ENCODE measurements at regions not wholly inside any gene's neighbourhood (a gene's known extent, or its start where the extent isn't known, plus 50 kb on each side); places are given as distances from the start of the nearest gene placed in this dataset.
"Not testable (repeated sequence)": the region's sequence is repeated elsewhere in the genome, so short reads cannot be mapped to it uniquely, and the experiment has no call there.

GRCh38 chr3:73120710-73121109 lies 59.3 kb downstream of the EBLN2 start:
- peaks cover 0 to 5% (median 4%) of the 10 kb centered on the region in 3 donors for H3K9me3 Mint-ChIP-seq
- H3K4me1 Mint-ChIP-seq, result no peaks in the 10 kb centered on the region
- H3K27ac Mint-ChIP-seq, result no peak overlapping the region
- no peaks in the 10 kb centered on the region for H3K27me3 Mint-ChIP-seq
- no peaks in the 10 kb centered on the region for H3K36me3 Mint-ChIP-seq
- no peak overlapping the region for H3K4me3 Mint-ChIP-seq

DNA sequence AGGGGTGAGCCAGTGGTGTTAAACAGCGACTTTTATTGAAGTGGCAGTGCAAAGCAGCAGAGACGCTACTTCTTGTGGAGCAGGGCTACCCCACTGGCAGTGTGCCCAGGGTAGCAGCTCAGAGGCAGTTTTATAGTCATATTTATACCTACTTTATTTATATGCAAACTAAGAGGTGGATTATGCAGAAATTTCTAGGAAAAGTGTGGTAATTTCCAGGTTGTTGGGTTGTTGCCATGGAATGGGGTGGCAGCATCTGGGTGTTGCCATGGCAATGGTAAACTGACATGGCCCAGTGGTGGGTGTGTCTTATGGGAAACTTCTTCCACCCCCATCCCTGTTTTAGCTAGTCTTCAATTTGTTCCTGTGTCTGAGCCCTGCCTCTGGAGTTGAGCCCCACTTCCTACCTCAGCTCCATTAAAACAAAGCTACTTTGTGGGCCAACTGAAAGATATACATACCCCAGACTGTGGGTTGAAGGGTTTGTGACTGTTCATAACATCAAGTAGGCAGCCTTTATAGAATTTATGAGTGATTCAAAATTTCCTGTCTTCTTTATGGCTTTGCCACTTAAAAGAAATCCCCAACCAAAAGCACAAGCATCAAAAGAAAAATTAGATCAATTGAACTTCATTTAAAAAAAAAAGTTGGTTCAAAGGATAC lies 60.3 kb downstream of the EBLN2 start:
- Mint-ChIP-seq H3K4me1 (no peaks in the 10 kb centered on the region), H3K27me3 (no peaks in the 10 kb centered on the region), H3K4me3 (no peak overlapping the region), H3K36me3 (no peaks in the 10 kb centered on the region), H3K27ac (no peak overlapping the region), H3K9me3 (peaks cover 0 to 3% (median 2%) of the 10 kb centered on the region in 3 donors)

DNA sequence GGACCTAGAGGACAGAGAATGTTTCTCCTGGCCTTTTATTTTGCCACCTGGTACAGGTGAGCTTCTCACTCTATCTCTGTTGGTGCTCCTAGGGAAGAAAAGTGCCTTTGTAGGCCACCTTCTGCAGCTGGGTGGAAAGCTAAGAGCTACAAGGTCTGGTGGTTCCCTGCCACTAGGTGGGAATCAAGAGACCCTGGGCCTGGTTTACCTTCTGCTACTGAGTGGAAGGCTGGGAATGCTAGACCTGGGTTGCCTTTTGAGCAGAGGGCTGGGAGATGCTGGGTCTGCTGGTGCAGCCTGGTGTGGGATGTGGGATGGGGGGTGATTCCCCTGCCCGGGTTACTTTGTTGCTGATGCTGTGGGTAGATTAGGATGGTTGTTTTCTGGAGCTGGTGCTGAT lies 72.6 kb downstream of the EBLN2 start:
- Mint-ChIP-seq H3K36me3 (no peaks in the 10 kb centered on the region), H3K9me3 (peaks cover 1 to 19% (median 9%) of the 10 kb centered on the region in 3 donors), H3K4me3 (no peak overlapping the region), H3K27me3 (no peaks in the 10 kb centered on the region), H3K27ac (no peak overlapping the region), H3K4me1 (no peaks in the 10 kb centered on the region)

DNA sequence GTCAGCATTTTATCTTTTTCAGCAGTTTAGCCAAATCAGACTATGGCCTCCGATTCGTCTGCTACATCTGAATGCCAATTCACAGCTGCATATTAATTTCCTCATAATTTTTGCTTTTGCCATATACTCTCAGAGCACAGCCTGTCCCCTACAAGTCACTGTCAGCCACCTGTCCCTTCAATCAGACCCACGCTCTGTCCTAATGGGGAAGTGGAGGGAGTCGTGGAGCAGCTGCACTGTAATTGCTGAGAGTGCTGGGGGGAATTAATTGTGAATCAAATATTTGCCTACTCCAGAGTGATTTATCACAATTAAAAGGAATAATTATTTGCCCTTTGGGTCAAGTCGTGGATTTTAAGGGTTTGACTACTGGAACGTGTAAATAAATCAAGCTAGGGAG lies 75.5 kb downstream of the EBLN2 start:
- Mint-ChIP-seq H3K9me3 (peaks cover 3 to 19% (median 7%) of the 10 kb centered on the region in 3 donors), H3K27ac (no peak overlapping the region), H3K27me3 (no peaks in the 10 kb centered on the region), H3K4me1 (no peaks in the 10 kb centered on the region), H3K36me3 (no peaks in the 10 kb centered on the region), H3K4me3 (no peak overlapping the region)

DNA sequence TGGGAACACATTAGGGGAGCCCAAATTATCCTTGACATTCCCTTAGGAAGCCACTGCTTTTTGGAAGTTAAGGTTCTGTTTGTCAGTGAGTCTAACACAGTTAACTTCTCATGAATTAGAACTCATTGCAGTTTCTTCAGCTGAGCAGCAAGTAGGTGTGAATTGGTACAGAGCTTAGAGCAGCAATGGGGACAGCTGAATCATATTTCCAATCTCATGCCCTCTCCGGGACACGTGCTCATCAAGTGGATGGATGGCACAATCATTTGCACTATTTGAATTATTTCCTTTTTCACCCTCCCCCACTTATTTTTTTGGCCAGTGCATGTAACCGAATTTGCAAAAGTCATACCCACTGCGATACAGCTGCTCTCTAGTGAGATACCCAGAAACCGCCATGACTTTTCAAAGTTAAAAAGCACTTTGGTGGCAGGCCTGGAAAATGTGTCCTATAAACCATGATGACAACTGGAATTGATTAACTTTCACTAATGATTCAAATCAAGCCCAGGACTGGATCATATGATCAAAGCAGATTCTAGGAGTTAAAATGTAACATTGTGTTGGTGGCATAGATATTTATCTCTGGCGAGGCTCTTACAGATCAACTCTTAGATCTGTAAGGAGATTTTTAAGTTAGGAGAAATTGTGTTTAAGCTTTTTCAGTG lies 76.4 kb downstream of the EBLN2 start:
- Mint-ChIP-seq H3K27me3 (peaks cover 6% of the 10 kb centered on the region), H3K4me1 (no peaks in the 10 kb centered on the region), H3K4me3 (no peak overlapping the region), H3K9me3 (peaks cover 3 to 14% (median 7%) of the 10 kb centered on the region in 3 donors), H3K36me3 (no peaks in the 10 kb centered on the region), H3K27ac (no peak overlapping the region)

GRCh38 chr3:73140772-73141442 lies 79.4 kb downstream of the EBLN2 start:
- Mint-ChIP-seq H3K9me3 (peaks cover 0 to 3% (median 0%) of the 10 kb centered on the region in 3 donors), H3K27me3 (peaks cover 6% of the 10 kb centered on the region), H3K36me3 (peaks cover 2% of the 10 kb centered on the region), H3K4me3 (no peak overlapping the region), H3K27ac (no peak overlapping the region), H3K4me1 (no peaks in the 10 kb centered on the region)

- Mint-ChIP-seq H3K27ac (no peak overlapping the region), H3K4me1 (no peaks in the 10 kb centered on the region), H3K4me3 (no peak overlapping the region), H3K36me3 (peaks cover 2% of the 10 kb centered on the region), H3K9me3 (peaks cover 0 to 3% (median 0%) of the 10 kb centered on the region in 3 donors), H3K27me3 (peaks cover 6% of the 10 kb centered on the region)
These were observed 80.1 kb downstream of the EBLN2 start for GRCh38 chr3:73141525-73141924.

GRCh38 chr3:73143401-73143800 lies 81.9 kb downstream of the EBLN2 start:
- H3K4me3 Mint-ChIP-seq, result no peak overlapping the region
- H3K27me3 Mint-ChIP-seq, result peaks cover 6% of the 10 kb centered on the region
- H3K4me1 Mint-ChIP-seq, result no peaks in the 10 kb centered on the region
- peaks cover 0 to 1% (median 0%) of the 10 kb centered on the region in 3 donors for H3K9me3 Mint-ChIP-seq
- H3K27ac Mint-ChIP-seq, result no peak overlapping the region
- H3K36me3 Mint-ChIP-seq, result peaks cover 2% of the 10 kb centered on the region

DNA sequence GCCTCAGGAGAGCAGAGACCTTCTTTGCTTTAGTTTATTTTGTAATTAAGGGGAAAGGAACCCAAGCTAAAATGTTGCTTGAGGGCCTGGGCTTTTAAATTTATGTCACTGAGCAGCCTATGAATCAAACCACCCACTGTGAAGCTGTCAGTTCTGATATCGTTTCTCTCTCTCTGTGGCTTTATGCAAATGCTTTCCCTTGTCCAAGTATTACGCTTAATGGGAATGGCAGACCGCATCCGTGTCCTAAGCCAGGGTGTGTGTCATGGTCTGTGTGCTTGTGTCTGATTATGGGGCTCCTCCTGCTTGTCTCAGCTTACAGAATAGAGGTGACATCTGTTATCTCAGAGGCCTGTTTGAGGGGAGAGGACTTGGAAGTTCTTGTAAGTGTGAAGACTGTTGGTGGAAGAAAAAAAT lies 82.4 kb downstream of the EBLN2 start:
- Mint-ChIP-seq H3K9me3 (peaks cover 0 to 1% (median 0%) of the 10 kb centered on the region in 3 donors), H3K4me1 (no peaks in the 10 kb centered on the region), H3K36me3 (peaks cover 2% of the 10 kb centered on the region), H3K4me3 (no peak overlapping the region), H3K27ac (no peak overlapping the region), H3K27me3 (peaks cover 6% of the 10 kb centered on the region)

GRCh38 chr3:73144276-73144675 lies 82.8 kb downstream of the EBLN2 start:
- peaks cover 0 to 1% (median 0%) of the 10 kb centered on the region in 3 donors for H3K9me3 Mint-ChIP-seq
- peaks cover 4% of the 10 kb centered on the region for H3K36me3 Mint-ChIP-seq
- no peaks in the 10 kb centered on the region for H3K4me1 Mint-ChIP-seq
- H3K27ac Mint-ChIP-seq, result no peak overlapping the region
- H3K27me3 Mint-ChIP-seq, result peaks cover 7% of the 10 kb centered on the region
- no peak overlapping the region for H3K4me3 Mint-ChIP-seq

DNA sequence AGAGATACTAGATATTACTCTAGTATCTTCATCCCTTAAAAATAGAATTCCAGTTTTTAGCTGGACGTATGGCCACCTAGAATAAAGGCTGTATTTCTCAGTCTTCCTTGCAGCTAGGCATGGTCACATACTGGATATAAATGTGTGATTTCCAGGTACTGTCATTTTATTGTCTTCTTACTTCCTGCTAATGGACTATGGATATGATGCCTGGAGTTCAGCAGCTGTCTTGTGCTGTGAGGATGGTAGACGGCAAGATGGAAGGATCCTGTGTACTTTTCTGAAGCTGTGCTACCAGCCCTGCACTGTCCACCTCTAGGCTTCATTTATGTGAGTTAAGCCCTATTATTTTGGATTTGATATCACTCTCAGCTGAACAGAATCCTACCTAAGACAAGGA lies 83.4 kb downstream of the EBLN2 start:
- Mint-ChIP-seq H3K27ac (no peak overlapping the region), H3K36me3 (peaks cover 4% of the 10 kb centered on the region), H3K9me3 (peaks cover 0 to 1% (median 0%) of the 10 kb centered on the region in 3 donors), H3K4me1 (no peaks in the 10 kb centered on the region), H3K27me3 (peaks cover 7% of the 10 kb centered on the region), H3K4me3 (no peak overlapping the region)

GRCh38 chr3:73147479-73147878 lies 86.0 kb downstream of the EBLN2 start:
- H3K27me3 Mint-ChIP-seq, H3K9me3 Mint-ChIP-seq, H3K4me1 Mint-ChIP-seq, H3K4me3 Mint-ChIP-seq, H3K36me3 Mint-ChIP-seq: not testable (repeated sequence)
- H3K27ac Mint-ChIP-seq, result peak overlapping the region in 1 of 3 donors; percentile 27

- Mint-ChIP-seq H3K27me3 (peaks cover 3% of the 10 kb centered on the region), H3K4me3 (no peak overlapping the region), H3K4me1 (no peaks in the 10 kb centered on the region), H3K27ac (no peak overlapping the region), H3K36me3 (peaks cover 4% of the 10 kb centered on the region), H3K9me3 (peaks cover 0 to 2% (median 0%) of the 10 kb centered on the region in 3 donors)
These were observed 86.7 kb downstream of the EBLN2 start for GRCh38 chr3:73148206-73148605.

DNA sequence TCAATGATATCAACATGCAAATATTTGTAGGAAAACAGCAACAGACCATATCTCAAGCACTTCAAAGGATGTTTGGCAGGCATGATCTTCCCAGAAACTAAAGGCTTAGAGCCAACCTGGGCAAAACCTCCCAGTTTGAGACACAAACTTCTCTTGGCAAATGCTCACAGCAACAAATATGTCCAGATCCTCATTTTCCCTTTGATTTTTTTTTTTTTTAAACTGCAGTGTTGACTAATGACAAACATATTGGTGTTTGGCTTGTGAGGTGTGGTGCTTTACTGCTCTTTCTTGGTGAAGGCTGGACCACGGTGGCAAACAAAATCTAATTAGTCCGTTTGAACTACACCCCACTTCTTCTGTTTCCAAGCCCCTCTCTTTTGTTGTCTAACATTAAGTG lies 87.2 kb downstream of the EBLN2 start:
- no peak overlapping the region for H3K4me3 Mint-ChIP-seq
- H3K36me3 Mint-ChIP-seq, result peaks cover 1% of the 10 kb centered on the region
- H3K4me1 Mint-ChIP-seq, result no peaks in the 10 kb centered on the region
- no peak overlapping the region for H3K27ac Mint-ChIP-seq
- H3K9me3 Mint-ChIP-seq, result peaks cover 0 to 2% (median 0%) of the 10 kb centered on the region in 3 donors
- H3K27me3 Mint-ChIP-seq, result peaks cover 3% of the 10 kb centered on the region

DNA sequence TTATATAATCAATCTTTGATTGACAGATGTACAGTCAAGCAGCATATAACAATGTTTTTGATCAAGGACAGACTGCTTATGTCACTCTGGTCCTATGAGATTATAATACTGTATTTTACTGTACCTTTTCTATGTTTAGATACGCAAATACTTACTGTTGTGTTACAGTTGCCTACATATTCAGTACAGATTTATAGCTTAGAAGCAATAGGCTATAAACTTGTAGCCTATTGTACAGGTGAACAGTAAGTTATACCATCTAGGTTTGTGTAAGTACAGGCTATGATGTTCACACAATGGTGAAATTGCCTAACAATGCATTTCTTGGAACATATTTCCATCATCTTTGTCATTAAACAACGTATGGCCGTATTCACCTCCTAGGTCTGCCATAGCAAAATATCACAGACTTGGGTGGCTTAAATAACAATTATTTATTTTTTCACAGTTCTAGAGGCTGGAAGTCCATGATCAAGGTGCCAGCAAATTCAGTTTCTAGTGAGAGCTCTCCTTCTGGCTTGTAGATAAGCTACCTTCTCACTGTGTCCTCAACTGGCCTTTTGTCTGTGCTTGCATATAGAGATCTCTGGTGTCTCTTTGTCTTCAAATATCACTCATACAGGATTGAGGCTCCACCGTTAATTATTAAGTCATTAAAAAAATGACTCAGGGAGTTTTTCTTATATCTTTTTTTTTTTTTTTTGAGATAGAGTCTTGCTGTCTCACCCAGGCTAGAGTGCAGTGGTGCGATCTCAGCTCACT lies 89.1 kb downstream of the EBLN2 start:
- Mint-ChIP-seq H3K27me3 (peaks cover 3% of the 10 kb centered on the region), H3K4me1 (no peaks in the 10 kb centered on the region), H3K9me3 (peaks cover 0 to 2% (median 0%) of the 10 kb centered on the region in 3 donors), H3K4me3 (no peak overlapping the region), H3K36me3 (peaks cover 1% of the 10 kb centered on the region), H3K27ac (no peak overlapping the region)
